ENCODE measurements at regions not wholly inside any gene's neighbourhood (a gene's known extent, or its start where the extent isn't known, plus 50 kb on each side); places are given as distances from the start of the nearest gene placed in this dataset.
"Not testable (repeated sequence)": the region's sequence is repeated elsewhere in the genome, so short reads cannot be mapped to it uniquely, and the experiment has no call there.

- no peak for DNase-seq (ENCODE audit: low read depth)
Observed at GRCh38 chr16:73951481-73951880, 345.1 kb upstream of the PSMD7 start.

GRCh38 chr16:73949574-73950320 lies 346.9 kb upstream of the PSMD7 start:
- peak; percentile 78 for DNase-seq (ENCODE audit: low read depth)

GRCh38 chr16:73945631-73946030 lies 351.0 kb upstream of the PSMD7 start:
- no peak for DNase-seq (ENCODE audit: low read depth)

GRCh38 chr16:73943184-73943583 lies 353.4 kb upstream of the PSMD7 start:
- not testable (repeated sequence) for DNase-seq (ENCODE audit: low read depth)

GRCh38 chr16:73940786-73941185 lies 355.8 kb upstream of the PSMD7 start:
- not testable (repeated sequence) for DNase-seq (ENCODE audit: low read depth)

- DNase-seq (ENCODE audit: low read depth): no peak
Observed at GRCh38 chr16:73923951-73924350, 372.7 kb upstream of the PSMD7 start.

- peak; percentile 11 for DNase-seq (ENCODE audit: low read depth)
Observed at GRCh38 chr16:73921295-73921694, 375.3 kb upstream of the PSMD7 start.

- no peak for DNase-seq (ENCODE audit: low read depth)
Observed at GRCh38 chr16:73916829-73917594, 379.6 kb upstream of the PSMD7 start.

- no peak for DNase-seq (ENCODE audit: low read depth)
Observed at GRCh38 chr16:73915935-73916334, 380.7 kb upstream of the PSMD7 start.

- DNase-seq (ENCODE audit: low read depth): no peak
Observed at GRCh38 chr16:73915140-73915539, 381.5 kb upstream of the PSMD7 start.

- DNase-seq (ENCODE audit: low read depth): no peak
Observed at GRCh38 chr16:73912850-73913249, 383.8 kb upstream of the PSMD7 start.

- DNase-seq (ENCODE audit: low read depth): no peak
Observed at GRCh38 chr16:73912281-73912680, 384.3 kb upstream of the PSMD7 start.

GRCh38 chr16:73909529-73910035 lies 387.0 kb upstream of the PSMD7 start:
- no peak for DNase-seq (ENCODE audit: low read depth)

- DNase-seq (ENCODE audit: low read depth): no peak
Observed at GRCh38 chr16:73891129-73891542, 405.5 kb upstream of the PSMD7 start.

GRCh38 chr16:73890186-73891128 lies 406.2 kb upstream of the PSMD7 start:
- DNase-seq (ENCODE audit: low read depth): no peak

- DNase-seq (ENCODE audit: low read depth): no peak
Observed at GRCh38 chr16:73888840-73889490, 407.6 kb upstream of the PSMD7 start.

- DNase-seq (ENCODE audit: low read depth): no peak
Observed at GRCh38 chr16:73887911-73888310, 408.7 kb upstream of the PSMD7 start.

GRCh38 chr16:73886426-73886825 lies 410.2 kb upstream of the PSMD7 start:
- DNase-seq (ENCODE audit: low read depth): no peak

- no peak for DNase-seq (ENCODE audit: low read depth)
Observed at GRCh38 chr16:73885319-73885718, 411.3 kb upstream of the PSMD7 start.

GRCh38 chr16:73883841-73884240 lies 412.8 kb upstream of the PSMD7 start:
- no peak for DNase-seq (ENCODE audit: low read depth)

GRCh38 chr16:73883126-73883525 lies 413.5 kb upstream of the PSMD7 start:
- no peak for DNase-seq (ENCODE audit: low read depth)

GRCh38 chr16:73882651-73883050 lies 414.0 kb upstream of the PSMD7 start:
- no peak for DNase-seq (ENCODE audit: low read depth)

All from HS-5 (cell line).